Ovary (tissue), 3 donors: ENCODE measurements at regions not wholly inside any gene's neighbourhood (a gene's known extent, or its start where the extent isn't known, plus 50 kb on each side); places are given as distances from the start of the nearest gene placed in this dataset.

Experiments
- POLR2A ChIP-seq: fragments of 450-650 bp; IDR thresholded peaks from one replicate; pipeline ENCODE4 v1.6.1; 2017; ENCODE audit warnings: antibody characterized with exemption, mild to moderate bottlenecking, moderate library complexity
- TF ChIP-seq, protein P1 (sequence below), 3 donors: fragments of 450-650 bp in 2 of 3; fragments of 200-600 bp in 1 of 3; IDR thresholded peaks; one replicate each; pipeline versions ENCODE4 v1.5.1 to v1.8.0; 2016 to 2022; ENCODE audit warnings: antibody characterized with exemption in 3 of 3, mild to moderate bottlenecking in 1 of 3
- donor health status: DM: no; HTN: no; CAD: no.

DNA sequence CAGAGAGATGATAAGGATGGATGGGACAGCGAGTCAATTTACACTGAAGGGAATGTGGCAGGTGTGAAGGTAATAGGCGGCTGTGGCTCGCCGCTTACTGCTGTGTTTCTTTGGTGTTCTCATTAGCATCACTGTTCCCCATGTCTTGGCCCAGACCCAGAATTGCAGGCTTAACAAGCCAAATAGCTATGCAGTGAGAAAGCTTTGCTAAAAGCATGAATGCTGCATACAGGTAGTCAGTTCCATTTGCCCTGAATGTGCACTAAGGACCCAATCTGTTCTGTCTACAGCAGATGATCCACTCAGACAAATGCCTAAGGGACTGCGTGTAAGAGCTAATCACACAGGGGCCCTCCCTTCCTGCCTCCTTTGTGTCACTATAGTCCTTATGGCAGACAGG, 262.6 kb downstream of the DCDC2C start:
- TF ChIP-seq, protein P1, sequence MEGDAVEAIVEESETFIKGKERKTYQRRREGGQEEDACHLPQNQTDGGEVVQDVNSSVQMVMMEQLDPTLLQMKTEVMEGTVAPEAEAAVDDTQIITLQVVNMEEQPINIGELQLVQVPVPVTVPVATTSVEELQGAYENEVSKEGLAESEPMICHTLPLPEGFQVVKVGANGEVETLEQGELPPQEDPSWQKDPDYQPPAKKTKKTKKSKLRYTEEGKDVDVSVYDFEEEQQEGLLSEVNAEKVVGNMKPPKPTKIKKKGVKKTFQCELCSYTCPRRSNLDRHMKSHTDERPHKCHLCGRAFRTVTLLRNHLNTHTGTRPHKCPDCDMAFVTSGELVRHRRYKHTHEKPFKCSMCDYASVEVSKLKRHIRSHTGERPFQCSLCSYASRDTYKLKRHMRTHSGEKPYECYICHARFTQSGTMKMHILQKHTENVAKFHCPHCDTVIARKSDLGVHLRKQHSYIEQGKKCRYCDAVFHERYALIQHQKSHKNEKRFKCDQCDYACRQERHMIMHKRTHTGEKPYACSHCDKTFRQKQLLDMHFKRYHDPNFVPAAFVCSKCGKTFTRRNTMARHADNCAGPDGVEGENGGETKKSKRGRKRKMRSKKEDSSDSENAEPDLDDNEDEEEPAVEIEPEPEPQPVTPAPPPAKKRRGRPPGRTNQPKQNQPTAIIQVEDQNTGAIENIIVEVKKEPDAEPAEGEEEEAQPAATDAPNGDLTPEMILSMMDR (IDR thresholded peaks at IDR 0.05), result no peak
- no peak for TF ChIP-seq POLR2A
